Ishikawa (cell line): ENCODE measurements at regions not wholly inside any gene's neighbourhood (a gene's known extent, or its start where the extent isn't known, plus 50 kb on each side); places are given as distances from the start of the nearest gene placed in this dataset.

Experiments
- CEBPB ChIP-seq: IDR thresholded peaks from 2 replicates; pipeline ENCODE4 v1.6.1; 2012
- CREB1 ChIP-seq: IDR thresholded peaks from 2 replicates; pipeline ENCODE4 v1.6.1; 2012; ENCODE audit warnings: low read depth
- EGR1 ChIP-seq: IDR thresholded peaks from 2 replicates; pipeline ENCODE4 v1.6.1; 2012
- EP300 ChIP-seq: IDR thresholded peaks from 2 replicates; pipeline ENCODE4 v1.6.1; 2012; ENCODE audit warnings: borderline replicate concordance
- FOXM1 ChIP-seq: IDR thresholded peaks from 2 replicates; pipeline ENCODE4 v1.6.1; 2012; ENCODE audit warnings: low read depth, borderline replicate concordance
- MAX ChIP-seq: IDR thresholded peaks from 2 replicates; pipeline ENCODE4 v1.6.1; 2012
- NFIC ChIP-seq: IDR thresholded peaks from 2 replicates; pipeline ENCODE4 v1.6.1; 2012
- RAD21 ChIP-seq: IDR thresholded peaks from 2 replicates; pipeline ENCODE4 v1.6.1; 2012; ENCODE audit warnings: low read depth
- REST ChIP-seq: IDR thresholded peaks from 2 replicates; pipeline ENCODE4 v1.6.1; 2012; ENCODE audit warnings: low read depth, mild to moderate bottlenecking
- TAF1 ChIP-seq: IDR thresholded peaks from 2 replicates; pipeline ENCODE4 v1.6.1; 2012; ENCODE audit warnings: low read depth, mild to moderate bottlenecking
- TCF12 ChIP-seq: IDR thresholded peaks from 2 replicates; pipeline ENCODE4 v1.6.1; 2012; ENCODE audit warnings: low read depth
- TEAD4 ChIP-seq: IDR thresholded peaks from 2 replicates; pipeline ENCODE4 v1.6.1; 2012
- USF1 ChIP-seq: IDR thresholded peaks from 2 replicates; pipeline ENCODE4 v1.6.1; 2012
- YY1 ChIP-seq: IDR thresholded peaks from 2 replicates; pipeline ENCODE4 v1.6.1; 2012; ENCODE audit warnings: low read depth
- ZBTB7A ChIP-seq: IDR thresholded peaks from 2 replicates; pipeline ENCODE4 v1.6.1; 2012; ENCODE audit warnings: low read depth

- TF ChIP-seq ZBTB7A: no peak
- no peak for TF ChIP-seq YY1
- TF ChIP-seq RAD21: no peak
- TF ChIP-seq EP300: no peak
These were observed 590.3 kb upstream of the CITED2 start for GRCh38 chr6:139964737-139965136.

GRCh38 chr6:139962654-139963347 is 588.4 kb upstream of the CITED2 start:
- no peak for TF ChIP-seq RAD21
- no peak for TF ChIP-seq CEBPB
- no peak for TF ChIP-seq EP300
- no peak for TF ChIP-seq FOXM1
- TF ChIP-seq ZBTB7A: no peak
- no peak for TF ChIP-seq CREB1
- TF ChIP-seq EGR1: no peak
- no peak for TF ChIP-seq TAF1

- TF ChIP-seq MAX (no peak), FOXM1 (no peak)
These were observed 586.7 kb upstream of the CITED2 start for GRCh38 chr6:139961190-139961589.

- TF ChIP-seq CEBPB (no peak), NFIC (no peak), RAD21 (no peak), ZBTB7A (no peak), TAF1 (no peak), EP300 (no peak)
These were observed 586.2 kb upstream of the CITED2 start for GRCh38 chr6:139960671-139961070.

- TF ChIP-seq FOXM1: no peak
These were observed 581.1 kb upstream of the CITED2 start for GRCh38 chr6:139955366-139956155.

GRCh38 chr6:139954463-139955071 is 580.1 kb upstream of the CITED2 start:
- TF ChIP-seq CEBPB (no peak), EP300 (no peak), TAF1 (no peak), TCF12 (no peak), NFIC (no peak), MAX (no peak), TEAD4 (no peak), USF1 (no peak), CREB1 (no peak), RAD21 (no peak)

- no peak for TF ChIP-seq REST
- TF ChIP-seq YY1: no peak
- TF ChIP-seq TCF12: no peak
- TF ChIP-seq ZBTB7A: no peak
- TF ChIP-seq CEBPB: no peak
- no peak for TF ChIP-seq NFIC
- TF ChIP-seq TAF1: no peak
- TF ChIP-seq TEAD4: no peak
- no peak for TF ChIP-seq MAX
- no peak for TF ChIP-seq USF1
- no peak for TF ChIP-seq RAD21
- TF ChIP-seq EP300: no peak
- TF ChIP-seq EGR1: no peak
These were observed 576.7 kb upstream of the CITED2 start for GRCh38 chr6:139951172-139951571.
